GM12878 (cell line): ENCODE measurements at regions not wholly inside any gene's neighbourhood (a gene's known extent, or its start where the extent isn't known, plus 50 kb on each side); places are given as distances from the start of the nearest gene placed in this dataset.

ENCODE experiments used
- ASH2L ChIP-seq: fragments of 300-600, 200-600 bp; sonication (generic); IDR thresholded peaks from 2 replicates; pipeline ENCODE4 v1.6.1; 2017; ENCODE audit warnings: low read depth, mild to moderate bottlenecking, borderline replicate concordance
- CTCF ChIP-seq, 3 experiments: IDR thresholded peaks in 2 of 3; conservative IDR thresholded peaks in 1 of 3; 2 replicates each; pipeline ENCODE4 v1.5.1; 2011; ENCODE audit warnings: low read depth in 3 of 3, low read length in 3 of 3, mild to moderate bottlenecking in 3 of 3, control low read depth in 2 of 3, moderate library complexity in 2 of 3, inconsistent platforms in 1 of 3, mixed read lengths in 1 of 3; ENCODE audit not compliant: control insufficient read depth in 2 of 3, insufficient read depth in 1 of 3; ENCODE audit errors: extremely low read depth in 1 of 3
- ESRRA ChIP-seq: IDR thresholded peaks from 2 replicates; pipeline ENCODE4 v1.6.1; 2012; ENCODE audit warnings: mild to moderate bottlenecking, low read length, improper control_type of control experiment
- EZH2 ChIP-seq: IDR thresholded peaks from 2 replicates; pipeline ENCODE4 v1.6.1; 2012; ENCODE audit warnings: low read depth, mild to moderate bottlenecking, control low read depth, inconsistent platforms, low read length, borderline replicate concordance; ENCODE audit not compliant: control insufficient read depth
- POLR2A ChIP-seq: IDR thresholded peaks from 2 replicates; pipeline ENCODE4 v1.6.1; 2011; ENCODE audit warnings: low read depth, mild to moderate bottlenecking, low read length
- SIN3A ChIP-seq: IDR thresholded peaks from 2 replicates; pipeline ENCODE4 v1.6.1; 2012; ENCODE audit warnings: low read depth, low read length, improper control_type of control experiment
- ZNF274 ChIP-seq: IDR thresholded peaks from one replicate; pipeline ENCODE4 v1.8.0; 2011; ENCODE audit not compliant: insufficient read length, insufficient read depth

- TF ChIP-seq POLR2A (no peak), CTCF (IDR thresholded peaks at IDR 0.05 in 2 of 3, conservative IDR thresholded peaks at IDR 0.05 in 1 of 3; ENCODE audit: control insufficient read depth in 2 of 3, extremely low read depth in 1 of 3, insufficient read depth in 1 of 3, low read depth in 3 of 3, low read length in 3 of 3) (no peak), SIN3A (no peak), ESRRA (no peak), ASH2L (no peak), EZH2 (no peak), ZNF274 (no peak)
Measured at GRCh38 chr3:82177774-82178173, 416.3 kb upstream of the GBE1 start.
